ENCODE measurements at regions not wholly inside any gene's neighbourhood (a gene's known extent, or its start where the extent isn't known, plus 50 kb on each side); places are given as distances from the start of the nearest gene placed in this dataset.

GRCh38 chr11:37391615-37392014 is 793.6 kb upstream of the RAG2 start:
- BruUV-seq (replicated peaks): no TSS peak
- ATAC-seq (no peak), DNase-seq (ENCODE audit: low read depth, low spot score) (no peak)
- TF ChIP-seq CTCF (IDR thresholded peaks at IDR 0.05) (no peak), POLR2AphosphoS5 (IDR thresholded peaks at IDR 0.05; ENCODE audit: low read depth, low read length) (no peak), REST (IDR thresholded peaks at IDR 0.05; ENCODE audit: insufficient read depth in 1 of 2, low read depth in 2 of 2, low read length in 1 of 2) (no peak), SIN3A (IDR thresholded peaks at IDR 0.05; ENCODE audit: borderline replicate concordance, insufficient read depth, low read depth, low read length) (no peak), TCF7L2 (IDR thresholded peaks at IDR 0.05; ENCODE audit: low read depth, low read length) (no peak)
- H3K27ac ChIP-seq (ENCODE audit: low read length): no peak overlapping the region
- H3K4me1 ChIP-seq (ENCODE audit: control insufficient read depth, insufficient read depth, low read length): no peaks in the 10 kb centered on the region
- H3K4me3 ChIP-seq (ENCODE audit: low read depth in 2 of 2, low read length in 2 of 2): no peak overlapping the region
- intact Hi-C loops (cut with micrococcal nuclease; ENCODE audit: unreplicated experiment) (no loop called here), in situ Hi-C loops (cut with HindIII; ENCODE audit: low pct_unique_long_range_greater_than_20kb, low sequenced_read_pairs) (no loop called here)
- H3K36me3 ChIP-seq (ENCODE audit: control insufficient read depth, insufficient read depth, low read length): no peaks in the 10 kb centered on the region
- ChIA-PET POLR2A (no interaction called here), CTCF (no interaction called here)
- peaks cover 33% of the 10 kb centered on the region for H3K9me3 ChIP-seq (ENCODE audit: control insufficient read depth, insufficient read depth, low read depth, low read length)
- H3K27me3 ChIP-seq (ENCODE audit: control insufficient read depth, insufficient read depth, low read length): no peaks in the 10 kb centered on the region

- no TSS peak for BruUV-seq (replicated peaks)
- Histone ChIP-seq H3K4me1 (ENCODE audit: control insufficient read depth, insufficient read depth, low read length) (no peaks in the 10 kb centered on the region), H3K9me3 (ENCODE audit: control insufficient read depth, insufficient read depth, low read depth, low read length) (peaks cover 26% of the 10 kb centered on the region), H3K4me3 (ENCODE audit: low read depth in 2 of 2, low read length in 2 of 2) (no peak overlapping the region), H3K27me3 (ENCODE audit: control insufficient read depth, insufficient read depth, low read length) (no peaks in the 10 kb centered on the region), H3K36me3 (ENCODE audit: control insufficient read depth, insufficient read depth, low read length) (no peaks in the 10 kb centered on the region), H3K27ac (ENCODE audit: low read length) (no peak overlapping the region)
- intact Hi-C loops (cut with micrococcal nuclease; ENCODE audit: unreplicated experiment) (no loop called here), in situ Hi-C loops (cut with HindIII; ENCODE audit: low pct_unique_long_range_greater_than_20kb, low sequenced_read_pairs) (no loop called here)
- ATAC-seq: no peak
- ChIA-PET POLR2A (no interaction called here), CTCF (interaction anchor here (0.7 kb wide), 1 partner anchor 13 kb away, joined by 3 read pairs; no protein-coding TSS in a partner anchor)
- TF ChIP-seq REST (IDR thresholded peaks at IDR 0.05; ENCODE audit: insufficient read depth in 1 of 2, low read depth in 2 of 2, low read length in 1 of 2) (no peak), SIN3A (IDR thresholded peaks at IDR 0.05; ENCODE audit: borderline replicate concordance, insufficient read depth, low read depth, low read length) (no peak), TCF7L2 (IDR thresholded peaks at IDR 0.05; ENCODE audit: low read depth, low read length) (no peak)
- no peak for DNase-seq (ENCODE audit: low read depth, low spot score)
Observed at GRCh38 chr11:37390576-37391083, 792.6 kb upstream of the RAG2 start.

All from Panc1 (cell line).